OCI-LY1 (cell line): ENCODE measurements at regions not wholly inside any gene's neighbourhood (a gene's known extent, or its start where the extent isn't known, plus 50 kb on each side); places are given as distances from the start of the nearest gene placed in this dataset.
A peak's percentile ranks its signal among the peaks of the same experiment; 100 is the strongest.

Experiments used
- H2AFZ ChIP-seq: fragments of 200-600 bp; sonication (generic), shearing (Covaris generic); 2 replicates; pipeline ENCODE4 v1.6.0; 2014; ENCODE audit warnings: antibody characterized with exemption, mild to moderate bottlenecking, low read length
- H3F3A ChIP-seq: fragments of 200-600 bp; sonication (generic), shearing (Covaris generic); 2 replicates; pipeline ENCODE4 v1.6.0; 2014; ENCODE audit warnings: mild to moderate bottlenecking, antibody characterized with exemption, low read length, moderate library complexity; ENCODE audit not compliant: insufficient read depth
- H3K27ac ChIP-seq: fragments of 200-600 bp; sonication (generic); 2 replicates; pipeline ENCODE4 v1.5.1; 2014; ENCODE audit warnings: low read length, mixed run types, mild to moderate bottlenecking, low read depth; ENCODE audit not compliant: poor library complexity, severe bottlenecking
- H3K27me3 ChIP-seq: fragments of 200-600 bp; sonication (generic); 2 replicates; pipeline ENCODE4 v1.6.0; 2014; ENCODE audit warnings: antibody characterized with exemption, mild to moderate bottlenecking, low read length, moderate library complexity; ENCODE audit not compliant: insufficient read depth
- H3K36me3 ChIP-seq: fragments of 200-600 bp; sonication (generic); 2 replicates; pipeline ENCODE4 v1.6.1; 2014; ENCODE audit warnings: mild to moderate bottlenecking, antibody characterized with exemption, low read length, moderate library complexity, mixed read lengths; ENCODE audit not compliant: insufficient read depth
- H3K4me1 ChIP-seq: fragments of 200-600 bp; sonication (generic); 2 replicates; pipeline ENCODE4 v1.5.1; 2014; ENCODE audit warnings: mild to moderate bottlenecking, low read length, moderate library complexity; ENCODE audit not compliant: insufficient read depth, severe bottlenecking
- H3K4me2 ChIP-seq: fragments of 200-600 bp; sonication (generic), shearing (Covaris generic); 2 replicates; pipeline ENCODE4 v1.6.1; 2014; ENCODE audit warnings: low read length
- H3K4me3 ChIP-seq: fragments of 200-600 bp; sonication (generic); 2 replicates; pipeline ENCODE4 v1.5.1; 2014; ENCODE audit warnings: low read length, low read depth, mild to moderate bottlenecking, mixed read lengths; ENCODE audit not compliant: poor library complexity, severe bottlenecking
- H3K79me2 ChIP-seq: fragments of 200-600 bp; shearing (Covaris generic); 2 replicates; pipeline ENCODE4 v1.6.1; 2016; ENCODE audit warnings: mixed run types, low read length, mixed read lengths; ENCODE audit not compliant: insufficient read depth
- H3K9ac ChIP-seq: fragments of 200-600 bp; sonication (generic), shearing (Covaris generic); 2 replicates; pipeline ENCODE4 v1.6.1; 2014; ENCODE audit warnings: mild to moderate bottlenecking, low read length, mixed read lengths
- H3K9me2 ChIP-seq: fragments of 200-600 bp; sonication (generic), shearing (Covaris generic); 2 replicates; pipeline ENCODE4 v1.6.1; 2014; ENCODE audit warnings: low read depth, mild to moderate bottlenecking, low read length, mixed read lengths
- H3K9me3 ChIP-seq: fragments of 200-600 bp; shearing (Covaris generic); 2 replicates; pipeline ENCODE4 v1.6.1; 2014; ENCODE audit warnings: low read length, mixed read lengths
- H4K20me1 ChIP-seq: fragments of 200-600 bp; sonication (generic), shearing (Covaris generic); 2 replicates; pipeline ENCODE4 v1.6.0; 2016; ENCODE audit warnings: mild to moderate bottlenecking, low read length; ENCODE audit not compliant: insufficient read depth
- CTCF ChIP-seq: fragments of 200-600 bp; sonication (generic), shearing (Covaris generic); IDR thresholded peaks from 2 replicates; pipeline ENCODE4 v1.5.1; 2017; ENCODE audit warnings: mild to moderate bottlenecking, antibody characterized with exemption, low read length, moderate library complexity, mixed read lengths
- EZH2 ChIP-seq: fragments of 200-600 bp; sonication (generic), shearing (Covaris generic); IDR thresholded peaks from 2 replicates; pipeline ENCODE4 v1.8.0; 2017; ENCODE audit warnings: borderline replicate concordance, mixed run types, mild to moderate bottlenecking, antibody characterized with exemption, low read length, moderate library complexity, mixed read lengths

GRCh38 chr14:65281991-65282895 lies 130.3 kb upstream of the FUT8 start:
- TF ChIP-seq EZH2 (no peak), CTCF (no peak)
- Histone ChIP-seq H3K4me2 (peak overlapping the region; percentile 76), H3K4me3 (peak overlapping the region; percentile 41), H3K9me2 (no peaks in the 10 kb centered on the region), H3K36me3 (no peaks in the 10 kb centered on the region), H3K27me3 (no peaks in the 10 kb centered on the region), H4K20me1 (no peaks in the 10 kb centered on the region), H3K9ac (peak overlapping the region; percentile 59), H3K4me1 (peaks cover 49% of the 10 kb centered on the region), H3K27ac (peak overlapping the region; percentile 86), H2AFZ (peak overlapping the region; percentile 97), H3F3A (no peaks in the 10 kb centered on the region), H3K79me2 (no peaks in the 10 kb centered on the region), H3K9me3 (no peaks in the 10 kb centered on the region)

- peak overlapping the region; percentile 59 for H3K9ac ChIP-seq
- no peaks in the 10 kb centered on the region for H3K9me2 ChIP-seq
- H3K36me3 ChIP-seq: no peaks in the 10 kb centered on the region
- peak overlapping the region; percentile 86 for H3K27ac ChIP-seq
- no peaks in the 10 kb centered on the region for H3F3A ChIP-seq
- peaks cover 56% of the 10 kb centered on the region for H3K4me1 ChIP-seq
- TF ChIP-seq CTCF: no peak
- no peak for TF ChIP-seq EZH2
- H3K79me2 ChIP-seq: no peaks in the 10 kb centered on the region
- H4K20me1 ChIP-seq: no peaks in the 10 kb centered on the region
- H3K4me2 ChIP-seq: peak overlapping the region; percentile 76
- peak overlapping the region; percentile 41 for H3K4me3 ChIP-seq
- H3K27me3 ChIP-seq: no peaks in the 10 kb centered on the region
- H2AFZ ChIP-seq: peak overlapping the region; percentile 97
- no peaks in the 10 kb centered on the region for H3K9me3 ChIP-seq
Observed at GRCh38 chr14:65282896-65283253, 129.7 kb upstream of the FUT8 start.

GRCh38 chr14:65286443-65286842 lies 126.1 kb upstream of the FUT8 start:
- H3K27me3 ChIP-seq: no peaks in the 10 kb centered on the region
- peaks cover 73% of the 10 kb centered on the region for H3K4me1 ChIP-seq
- no peaks in the 10 kb centered on the region for H3K79me2 ChIP-seq
- no peak overlapping the region for H3K4me3 ChIP-seq
- no peak overlapping the region for H2AFZ ChIP-seq
- TF ChIP-seq CTCF (peak; percentile 85), EZH2 (no peak)
- peak overlapping the region; percentile 96 for H3K27ac ChIP-seq
- peak overlapping the region; percentile 69 for H3K9ac ChIP-seq
- peak overlapping the region; percentile 70 for H3K4me2 ChIP-seq
- H3K9me2 ChIP-seq: no peaks in the 10 kb centered on the region
- no peaks in the 10 kb centered on the region for H3K9me3 ChIP-seq
- H3F3A ChIP-seq: no peaks in the 10 kb centered on the region
- H3K36me3 ChIP-seq: no peaks in the 10 kb centered on the region
- H4K20me1 ChIP-seq: no peaks in the 10 kb centered on the region
